HG02852 (cell line): ENCODE measurements at regions not wholly inside any gene's neighbourhood (a gene's known extent, or its start where the extent isn't known, plus 50 kb on each side); places are given as distances from the start of the nearest gene placed in this dataset.

Experiments used
- ATAC-seq: cut with Tn5 transposase; IDR thresholded peaks from one replicate; pipeline ENCODE4 v1.9.1; 2021; ENCODE audit warnings: mild to moderate bottlenecking, moderate library complexity; ENCODE audit not compliant: unreplicated experiment

DNA sequence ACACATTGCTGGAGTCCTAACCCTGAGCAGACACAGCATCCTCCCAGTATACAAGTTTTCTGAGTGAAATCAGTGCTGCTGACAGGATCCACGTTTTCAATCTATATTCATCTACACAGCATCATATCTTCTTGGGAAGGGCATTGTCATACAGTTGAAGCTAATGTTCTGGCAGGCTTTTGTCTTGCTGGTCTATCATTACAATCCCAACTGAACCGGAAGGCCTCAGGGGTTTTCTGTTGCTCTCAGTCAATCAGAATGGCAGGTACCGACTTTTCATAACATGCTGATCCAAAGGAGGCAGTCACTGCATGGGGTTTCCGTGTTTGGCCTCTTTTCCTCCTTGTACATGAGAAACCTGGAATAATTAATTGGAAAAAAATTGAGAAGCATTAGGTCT, 2118.8 kb upstream of the WWC1 start:
- ATAC-seq = no peak

DNA sequence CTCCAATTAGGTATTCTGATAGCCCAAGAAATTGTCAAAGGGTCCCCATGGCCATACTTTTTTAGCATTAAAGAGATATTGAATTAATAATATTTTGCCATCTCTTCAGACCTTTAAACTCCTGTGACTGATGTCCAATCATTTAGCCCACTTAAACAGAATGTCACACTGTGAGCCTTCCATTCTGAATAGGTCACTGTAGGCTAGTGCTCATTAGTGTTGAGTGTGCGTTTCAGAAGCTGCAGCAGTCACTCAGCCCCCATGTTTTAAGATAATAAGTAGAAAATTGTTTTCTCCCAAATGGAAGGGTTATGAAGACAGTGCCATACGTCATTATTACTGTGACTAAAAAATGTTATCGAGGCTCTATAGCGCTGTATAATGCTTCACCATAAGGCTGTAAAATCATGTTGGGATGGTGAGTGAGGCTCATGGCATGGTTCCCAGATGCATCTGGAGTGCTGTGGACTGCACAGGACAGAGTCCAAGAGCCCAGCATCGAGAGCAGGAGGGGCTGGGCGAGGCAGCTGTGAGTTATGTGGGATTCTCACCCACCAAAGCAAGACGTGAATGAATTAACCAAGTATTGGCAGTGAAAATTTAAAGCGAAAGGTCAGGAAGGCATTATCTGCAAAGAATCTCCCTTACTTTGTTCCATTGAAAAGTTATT, 2112.9 kb upstream of the WWC1 start:
- ATAC-seq = no peak

DNA sequence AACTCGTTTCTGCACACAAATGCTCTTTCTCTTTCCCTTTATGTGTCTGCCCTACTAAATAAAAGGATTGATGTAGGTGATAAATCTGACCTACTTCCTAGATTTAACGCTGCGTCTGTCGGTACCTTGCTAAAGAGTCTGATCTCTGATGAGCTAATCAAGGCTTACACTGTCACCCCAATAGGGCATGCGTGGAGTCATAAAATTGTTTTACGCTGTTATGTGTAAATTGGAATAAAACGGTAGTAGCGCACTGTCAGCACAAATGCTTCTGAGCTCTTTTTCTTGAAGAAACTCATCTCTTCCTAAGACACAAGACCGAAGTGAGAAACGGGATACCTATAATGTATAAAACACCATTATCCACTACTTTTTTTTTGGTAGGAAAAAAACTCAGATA, 2106.3 kb upstream of the WWC1 start:
- no peak for ATAC-seq

DNA sequence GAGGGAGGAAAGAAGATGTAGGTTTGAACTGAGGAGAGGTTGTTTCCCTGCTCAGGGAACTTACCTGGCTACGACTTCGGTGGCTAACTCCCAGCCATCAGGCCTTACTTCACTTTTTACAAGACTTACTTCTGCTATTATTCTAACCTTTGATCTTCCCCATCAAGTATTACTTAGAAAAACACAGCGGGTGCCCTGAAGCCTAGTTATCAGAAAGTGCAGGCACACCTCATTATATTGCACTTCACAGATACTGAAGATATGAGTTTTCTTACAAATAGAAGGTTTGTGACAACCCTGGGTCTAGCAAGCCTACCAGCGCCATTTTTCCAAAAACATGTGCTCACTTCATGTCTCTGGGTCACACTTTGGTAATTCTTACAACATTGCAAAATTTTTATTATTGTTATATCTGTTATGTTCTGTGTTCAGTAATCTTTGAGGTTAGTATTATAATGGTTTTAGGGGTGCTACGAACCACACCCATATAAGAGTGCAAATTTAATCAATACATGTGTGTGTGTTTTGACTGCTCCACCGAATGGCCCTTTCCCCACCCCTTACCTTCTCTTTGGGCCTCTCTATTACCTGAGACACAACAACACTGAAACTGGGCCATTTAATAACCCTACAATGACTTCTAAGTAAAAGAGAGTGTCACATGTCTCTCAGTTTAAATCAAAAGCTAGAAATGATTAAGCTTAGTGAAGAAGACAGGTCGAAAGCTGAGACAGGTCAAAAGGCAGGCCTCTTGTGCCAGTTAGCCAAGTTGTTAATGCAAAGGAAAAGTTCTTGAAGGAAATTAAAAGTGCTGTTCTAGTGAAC, 2102.7 kb upstream of the WWC1 start:
- ATAC-seq = no peak

DNA sequence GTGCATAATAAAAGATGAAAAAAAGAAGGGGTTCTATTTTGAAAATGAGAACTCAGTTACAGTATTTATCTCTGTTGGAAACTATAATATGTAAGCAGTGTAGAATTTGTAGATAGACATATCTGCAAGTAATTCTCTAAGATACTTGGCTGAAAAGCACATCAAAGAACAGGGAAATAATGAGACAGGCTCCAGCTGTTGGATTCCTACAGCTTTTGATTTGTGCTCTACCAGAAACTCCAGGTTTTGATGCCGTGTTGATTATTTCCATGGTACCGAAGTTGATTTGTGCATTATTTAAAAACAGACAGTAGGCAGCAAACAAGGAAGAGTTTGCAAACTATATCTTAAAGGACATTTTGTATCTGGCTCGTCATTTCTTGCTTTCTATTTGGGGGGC, 2098.7 kb upstream of the WWC1 start:
- ATAC-seq = no peak

DNA sequence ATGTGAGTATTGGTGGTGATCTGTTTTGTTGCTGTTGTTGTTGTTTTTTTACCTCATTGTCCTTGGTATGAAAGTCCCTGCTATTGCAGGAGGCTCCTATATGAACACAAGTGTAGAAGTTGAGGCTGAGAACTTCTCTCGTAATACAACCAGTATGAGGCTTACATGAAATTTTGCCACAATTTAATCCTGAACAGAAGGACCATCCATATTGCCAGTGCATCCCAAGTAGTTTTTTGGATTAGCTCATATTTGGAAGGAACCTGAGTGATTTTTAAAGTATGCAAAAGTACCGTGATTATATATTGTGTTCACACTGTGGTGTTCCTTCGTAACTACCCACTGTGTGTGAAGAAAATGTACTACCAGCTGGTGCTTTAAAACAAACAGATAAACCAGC, 2095.5 kb upstream of the WWC1 start:
- ATAC-seq = no peak

DNA sequence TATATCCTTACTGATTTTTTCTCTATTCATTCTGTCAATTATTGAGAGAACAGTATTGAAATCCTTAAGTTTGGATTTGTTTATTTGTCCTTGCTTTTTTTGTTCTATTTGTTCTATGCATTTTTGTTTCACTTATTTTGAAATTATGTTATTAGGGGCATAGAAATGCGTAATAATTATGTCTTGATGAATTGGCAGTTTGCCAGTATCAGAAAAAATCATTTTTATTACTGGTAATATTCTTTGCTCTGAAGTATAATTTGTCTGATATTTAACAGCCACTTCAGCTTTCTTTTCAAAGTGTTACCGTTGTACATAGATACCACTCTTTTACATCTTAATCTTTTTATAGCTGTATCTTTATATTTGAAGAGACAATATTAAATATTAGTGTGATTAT, 2090.9 kb upstream of the WWC1 start:
- no peak for ATAC-seq

DNA sequence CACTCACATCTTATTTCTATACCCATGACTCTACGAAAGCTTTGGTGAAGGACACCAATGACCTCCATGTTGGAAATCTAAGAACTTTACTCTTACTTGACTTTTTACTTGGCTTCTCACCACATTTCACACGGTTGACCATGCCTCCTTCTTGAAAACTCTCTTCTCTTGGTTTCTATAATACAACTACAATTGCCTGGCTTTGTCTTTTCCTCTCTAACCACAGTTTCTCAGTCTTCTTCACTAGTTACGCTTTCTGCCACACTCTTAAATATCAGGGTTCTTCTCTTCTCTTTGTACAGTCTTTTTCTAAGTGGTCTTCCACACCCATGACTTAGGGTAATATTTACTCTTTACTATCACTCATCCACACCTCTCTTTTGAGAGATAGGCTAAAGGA, 2079.8 kb upstream of the WWC1 start:
- no peak for ATAC-seq

DNA sequence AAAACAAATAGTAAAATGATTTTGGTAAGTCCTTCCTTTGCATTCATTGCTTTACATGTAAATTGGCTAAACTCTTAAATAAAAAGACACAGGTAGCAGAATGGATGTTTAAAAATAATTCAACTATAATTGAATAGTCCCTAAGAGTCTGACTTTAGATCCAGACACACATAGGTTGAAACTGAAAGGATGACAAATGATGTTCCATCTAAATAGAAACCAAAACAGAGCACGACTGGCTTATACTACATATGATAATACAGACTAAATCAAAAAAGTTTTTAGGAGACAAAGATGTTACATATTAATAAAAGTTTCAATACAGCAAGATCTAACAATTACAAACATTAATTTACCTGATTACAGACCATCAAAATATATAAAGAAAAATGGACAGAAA, 2055.1 kb upstream of the WWC1 start:
- ATAC-seq = no peak

DNA sequence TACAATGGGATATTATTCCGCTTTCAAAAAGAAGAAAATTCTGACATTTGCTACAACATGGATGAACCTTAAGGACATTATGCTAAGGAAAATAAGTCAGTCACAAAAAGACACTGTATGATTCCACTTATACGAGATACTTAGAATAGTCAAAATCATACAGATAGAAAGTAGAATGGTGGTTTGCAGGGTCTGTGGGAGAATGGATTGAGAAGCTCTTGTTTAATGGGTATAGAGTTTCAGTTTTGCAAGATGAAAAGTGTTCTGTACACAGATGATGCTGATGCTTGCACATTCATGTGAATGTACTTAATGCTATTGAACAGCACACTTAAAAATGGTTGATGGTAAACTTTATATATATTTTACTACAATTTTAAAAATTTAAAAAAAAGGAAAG, 2050.7 kb upstream of the WWC1 start:
- no peak for ATAC-seq

DNA sequence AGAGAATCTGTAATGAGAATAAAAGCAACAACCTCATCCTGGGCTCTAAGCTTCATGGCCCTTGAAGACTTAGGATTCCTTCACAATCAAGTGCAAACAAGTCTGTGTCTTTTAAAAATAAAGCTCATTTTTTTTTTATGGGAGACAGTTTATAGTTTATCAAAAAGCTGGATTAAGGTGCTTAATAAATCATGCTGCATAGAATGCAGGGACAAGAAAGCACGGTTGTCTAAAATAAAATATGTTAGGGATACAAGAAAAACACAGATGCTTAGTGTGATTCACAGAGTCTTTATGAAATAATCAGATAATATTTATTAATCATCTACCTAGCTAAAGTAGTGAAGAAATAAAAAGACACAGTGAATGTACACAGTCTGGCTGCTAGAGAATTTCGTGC, 2045.9 kb upstream of the WWC1 start:
- no peak for ATAC-seq

DNA sequence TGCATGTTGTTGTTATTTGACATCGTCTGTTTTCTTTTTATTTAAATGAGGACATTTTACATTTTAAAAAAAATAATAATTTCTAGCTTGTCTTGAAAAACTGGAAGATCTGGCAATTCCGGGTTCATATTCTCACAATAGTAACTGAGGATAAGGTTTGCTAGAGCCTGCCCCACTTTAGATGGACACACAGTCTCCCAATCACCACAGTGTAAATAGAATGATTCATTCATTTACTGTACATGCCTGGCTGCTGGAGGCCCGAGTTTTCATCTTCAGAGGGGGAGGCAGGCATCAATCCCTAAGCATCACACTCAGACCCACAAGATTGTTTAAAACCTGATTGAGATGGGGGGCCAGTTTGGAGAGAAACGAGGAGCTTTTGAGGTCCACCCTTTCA, 2039.7 kb upstream of the WWC1 start:
- ATAC-seq = no peak

DNA sequence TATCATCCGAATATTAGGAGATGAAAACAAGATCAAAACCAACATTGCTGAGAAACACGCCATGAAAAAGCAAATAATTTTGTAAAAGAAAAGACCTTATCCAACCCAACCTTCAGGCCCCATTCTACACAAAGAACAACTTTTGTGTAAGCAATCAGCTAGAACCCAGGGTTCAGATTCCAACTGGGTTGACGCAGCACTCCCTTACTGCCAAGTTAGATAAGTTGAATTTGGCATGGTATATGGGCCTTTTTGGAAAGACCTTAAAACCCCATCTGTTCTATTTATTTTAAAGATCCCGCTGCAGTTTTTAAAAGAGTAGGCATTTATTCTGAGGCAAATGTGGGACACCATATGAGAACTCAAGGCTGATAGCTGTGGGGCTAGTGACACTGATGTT, 2033.8 kb upstream of the WWC1 start:
- ATAC-seq = no peak

DNA sequence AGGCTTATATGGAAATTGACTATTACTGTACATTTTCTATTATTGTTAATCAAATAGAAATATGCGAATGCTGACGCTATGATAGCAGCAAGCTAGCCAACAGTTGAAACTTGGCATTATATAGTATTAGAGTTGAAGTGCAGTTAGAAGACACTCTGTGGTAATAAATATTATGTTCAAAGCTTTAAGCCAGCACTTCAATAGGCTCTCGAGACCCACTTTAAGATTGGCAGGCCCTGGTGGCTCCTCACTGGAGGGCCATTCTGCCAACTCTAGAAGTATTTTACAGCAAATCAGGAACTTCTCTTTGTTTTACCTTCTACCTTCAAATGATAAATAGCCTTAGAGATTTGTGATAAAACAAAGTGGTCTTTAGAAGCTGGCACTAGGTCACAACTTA, 2029.0 kb upstream of the WWC1 start:
- ATAC-seq = no peak

DNA sequence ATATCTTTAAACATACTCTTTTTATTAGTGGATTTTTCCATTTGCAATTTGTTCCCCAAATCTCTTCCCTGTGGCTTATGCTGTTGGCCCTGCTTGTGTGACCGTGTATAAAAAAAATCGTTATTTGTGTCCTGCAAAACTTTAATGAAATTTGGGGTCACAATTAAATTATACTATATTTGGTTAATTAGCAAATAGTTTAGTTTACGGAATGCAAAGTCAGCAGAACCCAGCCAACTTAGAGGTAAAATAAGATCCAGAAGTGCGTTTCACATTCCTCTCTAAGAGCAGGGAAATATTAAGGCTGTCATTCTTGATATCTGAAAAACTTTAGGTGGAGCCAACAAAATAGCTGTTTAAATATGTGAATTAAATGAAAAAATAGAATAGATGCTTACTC, 2023.5 kb upstream of the WWC1 start:
- no peak for ATAC-seq

DNA sequence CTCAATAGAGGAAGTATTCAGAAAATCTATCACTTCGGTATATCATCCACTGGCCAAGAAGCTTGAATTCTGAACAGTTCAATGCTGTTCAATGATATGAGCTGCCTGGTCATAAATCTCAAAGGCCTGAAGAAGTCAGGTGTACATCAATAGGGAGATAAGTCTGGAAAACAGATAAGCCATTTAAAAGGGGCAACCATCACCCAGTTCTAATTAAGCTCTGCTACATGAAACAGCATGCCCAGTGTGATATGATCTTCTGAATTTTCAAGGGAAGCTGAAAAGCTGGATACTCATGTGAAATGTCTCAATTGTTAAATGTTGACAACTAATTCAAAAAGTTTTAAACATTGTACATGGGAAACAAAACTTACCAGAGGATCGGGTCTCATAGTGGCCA, 2020.7 kb upstream of the WWC1 start:
- no peak for ATAC-seq

DNA sequence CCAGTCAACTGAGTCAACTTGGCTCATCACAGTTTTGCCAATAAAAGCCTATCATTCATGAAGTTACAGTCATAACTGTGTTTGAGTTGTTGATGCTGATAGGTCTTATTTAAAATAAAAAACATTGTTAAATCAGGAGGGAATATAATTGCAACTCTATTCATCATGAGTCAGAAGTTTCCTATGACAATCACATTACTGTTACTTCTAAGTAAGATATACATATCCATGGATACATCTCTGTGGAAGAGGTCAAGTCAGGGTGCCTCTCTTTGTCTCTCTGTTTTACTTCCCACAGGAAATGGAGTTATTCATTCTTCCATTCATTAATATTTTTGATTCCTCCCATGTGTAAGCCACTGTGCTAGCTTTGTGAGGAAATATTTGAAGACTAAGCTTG, 2015.4 kb upstream of the WWC1 start:
- ATAC-seq = no peak

DNA sequence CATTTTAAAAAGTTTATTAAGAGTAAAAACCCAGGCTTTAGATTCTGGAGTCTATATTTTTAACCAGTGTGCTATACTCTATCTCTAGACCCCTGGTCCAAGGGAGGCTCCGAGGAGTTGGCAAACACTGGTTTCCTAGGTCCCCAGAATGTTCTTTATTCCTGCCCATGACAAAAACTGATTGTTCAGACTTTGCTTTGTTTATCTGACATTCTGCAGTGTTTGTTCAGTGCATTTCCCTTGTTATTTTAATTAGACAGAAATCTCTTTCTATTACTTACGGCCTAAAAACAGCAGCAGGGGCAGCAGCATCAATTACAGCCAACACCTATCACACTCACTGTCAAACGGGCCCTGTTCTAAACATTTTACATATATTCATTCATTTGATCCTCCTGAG, 2011.6 kb upstream of the WWC1 start:
- no peak for ATAC-seq

DNA sequence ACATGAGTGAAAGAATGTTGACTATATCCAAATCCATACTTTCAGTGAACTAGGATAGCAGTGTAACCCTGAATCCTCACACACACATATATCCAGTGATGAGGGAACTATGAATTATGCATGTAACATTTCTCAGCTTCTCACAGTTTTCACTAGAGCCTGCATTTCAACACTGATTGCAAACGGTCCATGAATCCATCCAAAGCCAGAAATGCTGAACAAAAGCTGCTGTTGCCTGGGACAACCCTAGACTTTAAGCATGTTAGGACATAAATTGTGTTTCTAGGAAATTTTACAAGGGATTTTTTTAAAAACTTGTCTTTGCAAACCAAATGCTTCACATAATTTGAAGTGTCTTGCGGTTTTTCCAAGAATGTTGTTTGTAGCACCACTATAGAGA, 2010.0 kb upstream of the WWC1 start:
- no peak for ATAC-seq

DNA sequence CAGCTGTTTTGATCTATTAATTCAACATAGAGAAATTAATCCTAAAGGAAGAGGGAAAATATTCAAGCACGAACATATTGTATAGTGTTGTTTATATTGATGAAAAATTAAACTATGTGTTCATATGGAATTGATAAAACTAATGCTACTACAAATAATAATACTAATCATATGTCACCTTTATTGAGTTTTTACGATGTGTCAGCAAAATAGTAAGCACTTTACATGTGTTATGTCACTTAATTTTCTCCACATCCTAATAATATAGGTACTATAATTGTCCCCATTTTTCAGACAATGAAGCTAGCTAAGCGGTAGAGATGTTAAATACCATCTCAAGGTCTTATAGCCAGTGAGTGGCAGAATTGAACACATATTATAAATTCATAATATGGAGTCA, 2008.5 kb upstream of the WWC1 start:
- no peak for ATAC-seq

DNA sequence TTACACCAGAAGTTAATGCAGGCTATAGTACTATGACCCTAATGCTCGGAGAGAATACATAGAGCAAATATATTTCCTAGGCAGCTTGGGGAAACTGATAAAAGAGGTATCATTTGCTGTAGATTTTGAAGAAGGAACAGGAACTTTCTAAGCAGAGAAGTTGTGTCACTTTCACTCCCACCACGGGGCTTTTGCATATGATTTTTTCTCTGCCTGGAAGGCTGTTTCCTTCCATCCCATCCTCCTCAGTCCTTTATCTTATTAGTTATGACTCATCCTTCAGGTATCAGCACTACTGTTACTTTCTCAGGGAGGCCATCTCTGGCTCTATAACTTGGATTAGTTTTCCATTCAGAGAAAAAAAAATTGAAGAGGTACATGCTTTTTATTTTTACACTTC, 2006.1 kb upstream of the WWC1 start:
- no peak for ATAC-seq

DNA sequence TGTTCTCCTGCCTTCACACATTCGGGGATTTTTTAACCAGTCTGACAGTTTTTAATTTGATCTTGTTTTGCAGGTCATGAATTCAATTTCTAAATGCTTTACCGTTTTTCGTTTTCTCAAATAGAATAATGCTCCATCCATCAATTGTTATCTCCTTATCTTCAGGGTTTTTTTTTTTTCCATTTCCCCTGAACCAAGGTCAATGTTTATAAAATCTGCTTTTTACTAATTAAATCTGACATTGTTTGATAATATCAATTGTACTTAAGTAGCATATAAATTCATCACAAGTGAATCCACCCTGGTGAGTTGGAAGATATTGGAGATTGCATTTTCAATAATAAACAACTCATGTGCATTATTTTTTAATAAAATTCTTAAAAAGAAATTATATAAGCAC, 2004.6 kb upstream of the WWC1 start:
- no peak for ATAC-seq

DNA sequence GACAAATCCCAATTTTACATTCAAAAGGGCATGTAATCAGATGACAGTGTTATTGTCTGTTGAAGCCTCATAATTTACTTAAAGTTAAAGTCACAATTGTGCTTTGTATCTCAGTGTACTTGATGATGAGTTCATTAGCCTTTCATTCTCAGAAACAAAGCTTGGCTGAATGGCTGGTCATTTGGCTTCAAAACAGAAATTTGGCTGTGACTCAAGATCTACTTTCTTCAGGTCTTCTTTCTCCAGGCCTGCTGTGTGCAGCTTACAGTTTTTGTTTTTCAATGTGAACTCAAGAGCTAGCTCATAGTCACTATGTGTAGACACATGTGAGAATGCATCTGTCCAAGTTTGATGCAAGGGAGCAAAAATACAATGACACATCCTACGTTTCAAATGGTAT, 2003.6 kb upstream of the WWC1 start:
- no peak for ATAC-seq
